Left cardiac atrium (tissue), 4 donors: ENCODE measurements at regions not wholly inside any gene's neighbourhood (a gene's known extent, or its start where the extent isn't known, plus 50 kb on each side); places are given as distances from the start of the nearest gene placed in this dataset.

Experiments used
- ATAC-seq, 2 donors: fragments of 200-7000 bp; cut with Tn5 transposase; one replicate each; pipeline ENCODE4 v1.9.1; 2020; ENCODE audit warnings: mild to moderate bottlenecking in 2 of 2, moderate library complexity in 2 of 2
- DNase-seq: peaks from one replicate; pipeline ENCODE4 v3.0.0-alpha.2; 2020
- intact Hi-C, 2 donors: fragments of 100-400 bp; cut with DNase I; formaldehyde crosslinking; loops; one replicate each; pipeline versions ENCODE4 v1.14.1 to v1.15.1; 2022 to 2023
- donor health status: DM: no; HTN: yes; CAD: no.
- donor health status: DM: no; HTN: yes; CAD: no; lungs with severe emphysema.
- donor health status: DM: yes; HTN: yes; CAD: no.
- donor health status: Dilated cardiomyopathy.

- DNase-seq = no peak
- intact Hi-C loops = no loop called here
Measured at GRCh38 chr22:47759909-47760308, 997.5 kb downstream of the TBC1D22A start.

GRCh38 chr22:47757741-47758140 lies 995.3 kb downstream of the TBC1D22A start:
- peak in 1 of 2 donors; percentile 83 for ATAC-seq
- no peak for DNase-seq
- intact Hi-C loops = no loop called here

More at GRCh38 chr22:47759909-47760308, 997.5 kb downstream of the TBC1D22A start:
- no peak for ATAC-seq

- ATAC-seq (no peak), DNase-seq (no peak)
- intact Hi-C loops = no loop called here
Measured at GRCh38 chr22:47750086-47750485, 987.6 kb downstream of the TBC1D22A start.

GRCh38 chr22:47748957-47749356 lies 986.5 kb downstream of the TBC1D22A start:
- DNase-seq = no peak
- intact Hi-C loops = no loop called here
- no peak for ATAC-seq

- intact Hi-C loops = no loop called here
- DNase-seq = no peak
- ATAC-seq = no peak
Measured at GRCh38 chr22:47748271-47748670, 985.8 kb downstream of the TBC1D22A start.

GRCh38 chr22:47740109-47740805 lies 977.8 kb downstream of the TBC1D22A start:
- intact Hi-C loops = no loop called here
- ATAC-seq (no peak), DNase-seq (no peak)

GRCh38 chr22:47739291-47740015 lies 977.0 kb downstream of the TBC1D22A start:
- no peak for DNase-seq
- intact Hi-C loops = no loop called here
- ATAC-seq = no peak

GRCh38 chr22:47738472-47739013 lies 976.1 kb downstream of the TBC1D22A start:
- ATAC-seq (no peak), DNase-seq (no peak)
- intact Hi-C loops = no loop called here

GRCh38 chr22:47736186-47737034 lies 974.0 kb downstream of the TBC1D22A start:
- ATAC-seq (no peak), DNase-seq (no peak)
- intact Hi-C loops = no loop called here

- intact Hi-C loops = no loop called here
- ATAC-seq (no peak), DNase-seq (no peak)
Measured at GRCh38 chr22:47734511-47734910, 972.1 kb downstream of the TBC1D22A start.

- ATAC-seq = no peak
- DNase-seq = no peak
- intact Hi-C loops = no loop called here
Measured at GRCh38 chr22:47727641-47728040, 965.2 kb downstream of the TBC1D22A start.

- intact Hi-C loops = no loop called here
- ATAC-seq (no peak), DNase-seq (no peak)
Measured at GRCh38 chr22:47724751-47725150, 962.3 kb downstream of the TBC1D22A start.

- intact Hi-C loops = no loop called here
- ATAC-seq = no peak
Measured at GRCh38 chr22:47724030-47724429, 961.6 kb downstream of the TBC1D22A start.

GRCh38 chr22:47718337-47718736 lies 955.9 kb downstream of the TBC1D22A start:
- intact Hi-C loops = no loop called here
- DNase-seq = no peak
- no peak for ATAC-seq

More at GRCh38 chr22:47724030-47724429, 961.6 kb downstream of the TBC1D22A start:
- no peak for DNase-seq

GRCh38 chr22:47716890-47717615 lies 954.6 kb downstream of the TBC1D22A start:
- intact Hi-C loops = no loop called here
- ATAC-seq = no peak
- no peak for DNase-seq

GRCh38 chr22:47715866-47716578 lies 953.6 kb downstream of the TBC1D22A start:
- no peak for DNase-seq
- intact Hi-C loops = no loop called here
- ATAC-seq = no peak

GRCh38 chr22:47713941-47714340 lies 951.5 kb downstream of the TBC1D22A start:
- DNase-seq = no peak
- no peak for ATAC-seq

GRCh38 chr22:47710135-47710534 lies 947.7 kb downstream of the TBC1D22A start:
- intact Hi-C loops = no loop called here
- DNase-seq = no peak
- no peak for ATAC-seq

More at GRCh38 chr22:47713941-47714340, 951.5 kb downstream of the TBC1D22A start:
- intact Hi-C loops = no loop called here
